ENCODE measurements at regions not wholly inside any gene's neighbourhood (a gene's known extent, or its start where the extent isn't known, plus 50 kb on each side); places are given as distances from the start of the nearest gene placed in this dataset.

GRCh38 chr16:72317446-72317845 lies 145.5 kb upstream of the PMFBP1 start:
- no peak for TF ChIP-seq ZBTB7A (IDR thresholded peaks at IDR 0.05; ENCODE audit: low read depth)
- no peak for TF ChIP-seq TAF1 (IDR thresholded peaks at IDR 0.05; ENCODE audit: low read depth)
- no peak for TF ChIP-seq USF1 (IDR thresholded peaks at IDR 0.05)
- no peak for TF ChIP-seq TCF12 (IDR thresholded peaks at IDR 0.05; ENCODE audit: low read depth)
- no peak for TF ChIP-seq CREB1 (IDR thresholded peaks at IDR 0.05; ENCODE audit: low read depth)
- TF ChIP-seq TEAD4 (IDR thresholded peaks at IDR 0.05), result no peak
- no peak for TF ChIP-seq FOXM1 (IDR thresholded peaks at IDR 0.05; ENCODE audit: borderline replicate concordance, low read depth)
- no peak for TF ChIP-seq MAX (IDR thresholded peaks at IDR 0.05)
- no peak for TF ChIP-seq RAD21 (IDR thresholded peaks at IDR 0.05; ENCODE audit: low read depth)
- TF ChIP-seq EGR1 (IDR thresholded peaks at IDR 0.05), result no peak
- no peak for TF ChIP-seq REST (IDR thresholded peaks at IDR 0.05; ENCODE audit: low read depth)
- no peak for TF ChIP-seq EP300 (IDR thresholded peaks at IDR 0.05; ENCODE audit: borderline replicate concordance)
- TF ChIP-seq NFIC (IDR thresholded peaks at IDR 0.05), result no peak

- no peak for TF ChIP-seq ZBTB7A (IDR thresholded peaks at IDR 0.05; ENCODE audit: low read depth)
- TF ChIP-seq TAF1 (IDR thresholded peaks at IDR 0.05; ENCODE audit: low read depth), result no peak
- TF ChIP-seq MAX (IDR thresholded peaks at IDR 0.05), result no peak
- no peak for TF ChIP-seq EGR1 (IDR thresholded peaks at IDR 0.05)
- no peak for TF ChIP-seq CREB1 (IDR thresholded peaks at IDR 0.05; ENCODE audit: low read depth)
- TF ChIP-seq NFIC (IDR thresholded peaks at IDR 0.05), result no peak
- TF ChIP-seq TEAD4 (IDR thresholded peaks at IDR 0.05), result no peak
- TF ChIP-seq REST (IDR thresholded peaks at IDR 0.05; ENCODE audit: low read depth), result no peak
- no peak for TF ChIP-seq EP300 (IDR thresholded peaks at IDR 0.05; ENCODE audit: borderline replicate concordance)
- TF ChIP-seq USF1 (IDR thresholded peaks at IDR 0.05), result no peak
- TF ChIP-seq TCF12 (IDR thresholded peaks at IDR 0.05; ENCODE audit: low read depth), result no peak
- TF ChIP-seq FOXM1 (IDR thresholded peaks at IDR 0.05; ENCODE audit: borderline replicate concordance, low read depth), result no peak
- no peak for TF ChIP-seq CEBPB (IDR thresholded peaks at IDR 0.05)
- no peak for TF ChIP-seq RAD21 (IDR thresholded peaks at IDR 0.05; ENCODE audit: low read depth)
These were observed 141.9 kb upstream of the PMFBP1 start for GRCh38 chr16:72313903-72314302.

- TF ChIP-seq ZBTB7A (IDR thresholded peaks at IDR 0.05; ENCODE audit: low read depth), result no peak
- no peak for TF ChIP-seq CEBPB (IDR thresholded peaks at IDR 0.05)
- no peak for TF ChIP-seq TCF12 (IDR thresholded peaks at IDR 0.05; ENCODE audit: low read depth)
- TF ChIP-seq EGR1 (IDR thresholded peaks at IDR 0.05), result no peak
- TF ChIP-seq TEAD4 (IDR thresholded peaks at IDR 0.05), result no peak
- no peak for TF ChIP-seq FOXM1 (IDR thresholded peaks at IDR 0.05; ENCODE audit: borderline replicate concordance, low read depth)
- TF ChIP-seq NFIC (IDR thresholded peaks at IDR 0.05), result no peak
- TF ChIP-seq MAX (IDR thresholded peaks at IDR 0.05), result no peak
- TF ChIP-seq REST (IDR thresholded peaks at IDR 0.05; ENCODE audit: low read depth), result no peak
- no peak for TF ChIP-seq CREB1 (IDR thresholded peaks at IDR 0.05; ENCODE audit: low read depth)
- no peak for TF ChIP-seq RAD21 (IDR thresholded peaks at IDR 0.05; ENCODE audit: low read depth)
- no peak for TF ChIP-seq YY1 (IDR thresholded peaks at IDR 0.05; ENCODE audit: low read depth)
- no peak for TF ChIP-seq USF1 (IDR thresholded peaks at IDR 0.05)
- TF ChIP-seq EP300 (IDR thresholded peaks at IDR 0.05; ENCODE audit: borderline replicate concordance), result no peak
- TF ChIP-seq TAF1 (IDR thresholded peaks at IDR 0.05; ENCODE audit: low read depth), result no peak
These were observed 140.9 kb upstream of the PMFBP1 start for GRCh38 chr16:72312828-72313227.

GRCh38 chr16:72311426-72311825 lies 139.5 kb upstream of the PMFBP1 start:
- no peak for TF ChIP-seq CEBPB (IDR thresholded peaks at IDR 0.05)
- no peak for TF ChIP-seq EP300 (IDR thresholded peaks at IDR 0.05; ENCODE audit: borderline replicate concordance)
- no peak for TF ChIP-seq NFIC (IDR thresholded peaks at IDR 0.05)
- TF ChIP-seq REST (IDR thresholded peaks at IDR 0.05; ENCODE audit: low read depth), result no peak
- TF ChIP-seq EGR1 (IDR thresholded peaks at IDR 0.05), result no peak
- no peak for TF ChIP-seq FOXM1 (IDR thresholded peaks at IDR 0.05; ENCODE audit: borderline replicate concordance, low read depth)
- TF ChIP-seq ZBTB7A (IDR thresholded peaks at IDR 0.05; ENCODE audit: low read depth), result no peak
- TF ChIP-seq TEAD4 (IDR thresholded peaks at IDR 0.05), result no peak
- TF ChIP-seq RAD21 (IDR thresholded peaks at IDR 0.05; ENCODE audit: low read depth), result no peak
- no peak for TF ChIP-seq YY1 (IDR thresholded peaks at IDR 0.05; ENCODE audit: low read depth)
- no peak for TF ChIP-seq USF1 (IDR thresholded peaks at IDR 0.05)
- no peak for TF ChIP-seq TAF1 (IDR thresholded peaks at IDR 0.05; ENCODE audit: low read depth)
- no peak for TF ChIP-seq TCF12 (IDR thresholded peaks at IDR 0.05; ENCODE audit: low read depth)
- no peak for TF ChIP-seq CREB1 (IDR thresholded peaks at IDR 0.05; ENCODE audit: low read depth)
- TF ChIP-seq MAX (IDR thresholded peaks at IDR 0.05), result no peak
